Nephron progenitor cell (in vitro differentiated cells): ENCODE measurements at regions not wholly inside any gene's neighbourhood (a gene's known extent, or its start where the extent isn't known, plus 50 kb on each side); places are given as distances from the start of the nearest gene placed in this dataset.

Experiments
- DNase-seq: peaks from one replicate; pipeline ENCODE4 v3.0.0; 2021
- H3K27ac Mint-ChIP-seq: 2 replicates; pipeline ENCODE4 v1.8.0; 2021; ENCODE audit warnings: mild to moderate bottlenecking, moderate library complexity, mixed read lengths
- H3K27me3 Mint-ChIP-seq: 2 replicates; pipeline ENCODE4 v1.8.0; 2021; ENCODE audit warnings: mild to moderate bottlenecking, low read depth, mixed read lengths; ENCODE audit not compliant: poor library complexity
- H3K36me3 Mint-ChIP-seq: 2 replicates; pipeline ENCODE4 v1.8.0; 2021; ENCODE audit warnings: low read depth, mixed read lengths
- H3K4me1 Mint-ChIP-seq: 2 replicates; pipeline ENCODE4 v1.8.0; 2021; ENCODE audit warnings: mixed read lengths
- H3K4me3 Mint-ChIP-seq: 2 replicates; pipeline ENCODE4 v1.8.0; 2021; ENCODE audit warnings: mild to moderate bottlenecking, moderate library complexity, mixed read lengths
- H3K9me3 Mint-ChIP-seq: 2 replicates; pipeline ENCODE4 v1.8.0; 2021; ENCODE audit warnings: mild to moderate bottlenecking, moderate library complexity, mixed read lengths
- CTCF ChIP-seq: fragments of 200-600 bp; sonication (generic); IDR thresholded peaks from 2 replicates; pipeline ENCODE4 v1.5.0; 2021; ENCODE audit warnings: antibody characterized with exemption

GRCh38 chr9:113690055-113690740 lies 185.9 kb upstream of the ZNF618 start:
- Mint-ChIP-seq H3K27ac (no peak overlapping the region), H3K4me3 (no peak overlapping the region), H3K27me3 (peaks cover 60% of the 10 kb centered on the region), H3K36me3 (no peaks in the 10 kb centered on the region), H3K4me1 (peaks cover 7% of the 10 kb centered on the region), H3K9me3 (peaks cover 4% of the 10 kb centered on the region)
- no peak for DNase-seq
- no peak for TF ChIP-seq CTCF

- no peak overlapping the region for H3K4me3 Mint-ChIP-seq
- no peak for TF ChIP-seq CTCF
Observed at GRCh38 chr9:113692256-113692655, 183.9 kb upstream of the ZNF618 start.

GRCh38 chr9:113694912-113695311 lies 181.2 kb upstream of the ZNF618 start:
- DNase-seq = no peak
- Mint-ChIP-seq H3K27me3 (peaks cover 17% of the 10 kb centered on the region), H3K4me1 (peaks cover 2% of the 10 kb centered on the region), H3K4me3 (no peak overlapping the region), H3K9me3 (peaks cover 11% of the 10 kb centered on the region), H3K36me3 (no peaks in the 10 kb centered on the region), H3K27ac (no peak overlapping the region)
- TF ChIP-seq CTCF = no peak

More at GRCh38 chr9:113692256-113692655, 183.9 kb upstream of the ZNF618 start:
- no peak overlapping the region for H3K27ac Mint-ChIP-seq
- H3K9me3 Mint-ChIP-seq = peaks cover 11% of the 10 kb centered on the region
- DNase-seq = no peak
- H3K4me1 Mint-ChIP-seq = peaks cover 7% of the 10 kb centered on the region
- H3K36me3 Mint-ChIP-seq = no peaks in the 10 kb centered on the region
- H3K27me3 Mint-ChIP-seq = peaks cover 43% of the 10 kb centered on the region

GRCh38 chr9:113695440-113695851 lies 180.7 kb upstream of the ZNF618 start:
- no peak for TF ChIP-seq CTCF
- no peak for DNase-seq
- no peak overlapping the region for H3K4me3 Mint-ChIP-seq
- peaks cover 14% of the 10 kb centered on the region for H3K27me3 Mint-ChIP-seq
- H3K36me3 Mint-ChIP-seq = no peaks in the 10 kb centered on the region
- no peaks in the 10 kb centered on the region for H3K4me1 Mint-ChIP-seq
- no peak overlapping the region for H3K27ac Mint-ChIP-seq
- H3K9me3 Mint-ChIP-seq = peaks cover 11% of the 10 kb centered on the region

GRCh38 chr9:113695901-113696300 lies 180.2 kb upstream of the ZNF618 start:
- TF ChIP-seq CTCF = no peak
- H3K4me3 Mint-ChIP-seq = no peak overlapping the region
- DNase-seq = no peak
- no peaks in the 10 kb centered on the region for H3K36me3 Mint-ChIP-seq
- H3K4me1 Mint-ChIP-seq = no peaks in the 10 kb centered on the region
- H3K27ac Mint-ChIP-seq = no peak overlapping the region
- H3K9me3 Mint-ChIP-seq = peaks cover 11% of the 10 kb centered on the region
- peaks cover 14% of the 10 kb centered on the region for H3K27me3 Mint-ChIP-seq
